Endothelial cell of umbilical vein (primary cell): ENCODE measurements at regions not wholly inside any gene's neighbourhood (a gene's known extent, or its start where the extent isn't known, plus 50 kb on each side); places are given as distances from the start of the nearest gene placed in this dataset.
"Not testable (repeated sequence)": the region's sequence is repeated elsewhere in the genome, so short reads cannot be mapped to it uniquely, and the experiment has no call there.

Experiments
- EZH2 ChIP-seq: IDR thresholded peaks from 2 replicates; pipeline ENCODE4 v1.6.1; 2012; ENCODE audit warnings: borderline replicate concordance, low read depth, mild to moderate bottlenecking, moderate library complexity, low read length, inconsistent platforms; ENCODE audit not compliant: severe bottlenecking
- FOS ChIP-seq: IDR thresholded peaks from 2 replicates; pipeline ENCODE4 v1.6.1; 2011; ENCODE audit warnings: mild to moderate bottlenecking, low read length, moderate library complexity, borderline replicate concordance; ENCODE audit not compliant: insufficient read depth
- MYC ChIP-seq: IDR thresholded peaks from one replicate; pipeline ENCODE4 v1.6.1; 2011; ENCODE audit warnings: mild to moderate bottlenecking, low read depth, low read length
- POLR2A ChIP-seq: IDR thresholded peaks from 2 replicates; pipeline ENCODE4 v1.6.1; 2012; ENCODE audit warnings: low read depth, mild to moderate bottlenecking, control low read depth, low read length
- POLR2AphosphoS5 ChIP-seq: IDR thresholded peaks from 2 replicates; pipeline ENCODE4 v1.6.1; 2012; ENCODE audit warnings: low read depth, mild to moderate bottlenecking, control low read depth, low read length, moderate library complexity; ENCODE audit not compliant: insufficient read depth
- TF ChIP-seq, protein P1 (sequence below), 2 donors: IDR thresholded peaks; 1 replicate in 1 of 2; 2 replicates in 1 of 2; pipeline ENCODE4 v1.5.1; 2011; ENCODE audit warnings: low read length in 2 of 2, mild to moderate bottlenecking in 2 of 2, moderate library complexity in 2 of 2, control low read depth in 1 of 2, inconsistent platforms in 1 of 2, low read depth in 1 of 2; ENCODE audit not compliant: insufficient read depth in 1 of 2; ENCODE audit errors: extremely low read depth in 1 of 2
- TF ChIP-seq, protein P2 (sequence below): IDR thresholded peaks from 2 replicates; pipeline ENCODE4 v1.6.1; 2011; ENCODE audit not compliant: insufficient read depth, insufficient read length

DNA sequence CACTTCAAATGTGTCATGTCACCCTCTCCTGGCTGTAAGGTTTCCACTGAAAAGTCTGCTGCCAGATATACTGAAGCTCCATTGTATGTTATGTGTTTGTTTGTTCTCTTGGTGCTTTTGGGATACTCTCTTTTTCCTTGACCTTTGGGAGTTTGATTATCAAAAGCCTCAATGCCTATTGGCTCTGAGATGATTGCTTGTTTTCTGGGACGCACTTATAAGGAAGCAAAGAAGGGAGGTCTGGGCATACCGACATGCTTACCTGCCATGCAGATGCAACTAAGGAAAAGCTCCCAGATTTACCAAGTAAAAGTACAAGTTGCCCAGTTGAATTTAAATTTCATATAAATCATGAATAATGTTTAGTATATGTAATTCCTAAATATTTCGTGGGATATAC is 145.3 kb downstream of the SYT15 start:
- TF ChIP-seq, protein P1, sequence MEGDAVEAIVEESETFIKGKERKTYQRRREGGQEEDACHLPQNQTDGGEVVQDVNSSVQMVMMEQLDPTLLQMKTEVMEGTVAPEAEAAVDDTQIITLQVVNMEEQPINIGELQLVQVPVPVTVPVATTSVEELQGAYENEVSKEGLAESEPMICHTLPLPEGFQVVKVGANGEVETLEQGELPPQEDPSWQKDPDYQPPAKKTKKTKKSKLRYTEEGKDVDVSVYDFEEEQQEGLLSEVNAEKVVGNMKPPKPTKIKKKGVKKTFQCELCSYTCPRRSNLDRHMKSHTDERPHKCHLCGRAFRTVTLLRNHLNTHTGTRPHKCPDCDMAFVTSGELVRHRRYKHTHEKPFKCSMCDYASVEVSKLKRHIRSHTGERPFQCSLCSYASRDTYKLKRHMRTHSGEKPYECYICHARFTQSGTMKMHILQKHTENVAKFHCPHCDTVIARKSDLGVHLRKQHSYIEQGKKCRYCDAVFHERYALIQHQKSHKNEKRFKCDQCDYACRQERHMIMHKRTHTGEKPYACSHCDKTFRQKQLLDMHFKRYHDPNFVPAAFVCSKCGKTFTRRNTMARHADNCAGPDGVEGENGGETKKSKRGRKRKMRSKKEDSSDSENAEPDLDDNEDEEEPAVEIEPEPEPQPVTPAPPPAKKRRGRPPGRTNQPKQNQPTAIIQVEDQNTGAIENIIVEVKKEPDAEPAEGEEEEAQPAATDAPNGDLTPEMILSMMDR (IDR thresholded peaks at IDR 0.05; ENCODE audit: extremely low read depth in 1 of 2, insufficient read depth in 1 of 2, low read depth in 1 of 2, low read length in 2 of 2): not testable (repeated sequence)
- TF ChIP-seq POLR2A, EZH2, MYC, FOS, POLR2AphosphoS5: not testable (repeated sequence)
- TF ChIP-seq, protein P2, sequence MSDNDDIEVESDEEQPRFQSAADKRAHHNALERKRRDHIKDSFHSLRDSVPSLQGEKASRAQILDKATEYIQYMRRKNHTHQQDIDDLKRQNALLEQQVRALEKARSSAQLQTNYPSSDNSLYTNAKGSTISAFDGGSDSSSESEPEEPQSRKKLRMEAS: not testable (repeated sequence)
